HFF-Myc (cell line): ENCODE measurements at regions not wholly inside any gene's neighbourhood (a gene's known extent, or its start where the extent isn't known, plus 50 kb on each side); places are given as distances from the start of the nearest gene placed in this dataset.

Source experiments
- DNase-seq: peaks from one replicate; pipeline ENCODE4 v3.0.0-alpha.2; 2011; ENCODE audit warnings: low read depth; ENCODE audit errors: extremely low read depth
- H3K4me3 ChIP-seq: replicated peaks from 2 replicates; pipeline ENCODE4 v1.5.1; 2011; ENCODE audit warnings: low read depth, mild to moderate bottlenecking, control low read depth, low read length
- CTCF ChIP-seq: IDR thresholded peaks from 2 replicates; pipeline ENCODE4 v1.5.1; 2012; ENCODE audit warnings: mild to moderate bottlenecking, low read depth, low read length, control low read depth; ENCODE audit errors: missing control alignments

DNA sequence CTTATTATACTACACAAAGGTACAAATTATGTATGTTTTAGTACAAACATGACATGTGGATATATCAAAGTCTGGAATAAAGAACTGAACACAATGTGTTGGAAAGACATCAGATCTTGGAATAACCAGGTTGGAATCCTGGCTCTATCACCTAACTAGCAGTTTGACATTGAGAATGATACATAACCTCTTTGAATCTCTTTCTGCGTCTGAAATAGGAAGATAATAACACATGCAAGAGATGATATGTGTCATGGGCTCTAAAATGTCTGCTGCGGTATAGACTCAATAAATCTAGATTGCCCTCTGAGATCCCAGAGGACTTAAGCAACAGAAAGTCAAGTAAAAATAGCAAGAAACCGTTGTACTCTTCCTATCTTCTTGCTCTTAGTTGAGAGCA lies 66.8 kb upstream of the CCN2 start:
- DNase-seq: no peak
- TF ChIP-seq CTCF: no peak
- no peak overlapping the region for H3K4me3 ChIP-seq

DNA sequence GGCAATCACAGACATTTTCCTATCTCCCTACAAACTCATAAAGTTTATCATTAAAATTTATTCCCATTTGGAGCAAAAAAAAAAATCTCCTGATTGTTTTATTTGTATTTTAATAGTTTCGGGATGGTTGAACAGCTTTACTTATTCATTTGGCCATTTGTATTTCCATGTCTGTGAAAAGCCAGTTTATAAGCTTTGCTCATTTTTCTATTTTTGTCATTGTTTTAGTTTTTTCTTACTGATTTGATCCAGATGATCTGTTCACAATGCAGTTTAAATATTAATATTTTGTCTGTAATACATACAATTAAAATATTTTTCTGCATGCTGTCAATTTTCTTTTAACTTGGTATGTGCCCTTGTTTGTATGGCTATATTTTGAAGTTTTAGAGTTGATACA lies 65.2 kb upstream of the CCN2 start:
- H3K4me3 ChIP-seq: no peak overlapping the region
- no peak for TF ChIP-seq CTCF

DNA sequence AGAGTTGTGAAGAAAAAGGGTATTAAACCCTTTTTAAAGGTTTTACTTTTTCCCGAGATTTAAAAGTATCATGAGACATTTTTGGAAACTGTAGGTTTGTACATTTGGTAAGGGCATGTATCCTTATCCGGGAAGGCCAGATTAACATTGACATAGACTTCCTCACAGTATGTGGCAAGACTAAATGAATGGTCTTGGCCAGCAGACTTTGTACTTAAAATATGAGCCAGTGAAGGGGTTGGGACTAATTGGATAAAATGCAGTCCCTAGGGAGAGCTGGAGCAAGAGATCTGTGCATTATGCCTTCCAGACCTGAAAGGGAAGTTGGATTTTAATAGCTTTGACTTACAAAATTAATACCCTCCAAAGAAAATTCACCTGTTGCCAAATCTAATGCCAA lies 60.4 kb upstream of the CCN2 start:
- no peak for DNase-seq

More for the DNA sequence above, 65.2 kb upstream of the CCN2 start:
- DNase-seq: no peak

GRCh38 chr6:132009175-132009574 lies 58.0 kb upstream of the CCN2 start:
- no peak for TF ChIP-seq CTCF
- no peak overlapping the region for H3K4me3 ChIP-seq
- DNase-seq: no peak

More for the DNA sequence above, 60.4 kb upstream of the CCN2 start:
- H3K4me3 ChIP-seq: no peak overlapping the region
- no peak for TF ChIP-seq CTCF

DNA sequence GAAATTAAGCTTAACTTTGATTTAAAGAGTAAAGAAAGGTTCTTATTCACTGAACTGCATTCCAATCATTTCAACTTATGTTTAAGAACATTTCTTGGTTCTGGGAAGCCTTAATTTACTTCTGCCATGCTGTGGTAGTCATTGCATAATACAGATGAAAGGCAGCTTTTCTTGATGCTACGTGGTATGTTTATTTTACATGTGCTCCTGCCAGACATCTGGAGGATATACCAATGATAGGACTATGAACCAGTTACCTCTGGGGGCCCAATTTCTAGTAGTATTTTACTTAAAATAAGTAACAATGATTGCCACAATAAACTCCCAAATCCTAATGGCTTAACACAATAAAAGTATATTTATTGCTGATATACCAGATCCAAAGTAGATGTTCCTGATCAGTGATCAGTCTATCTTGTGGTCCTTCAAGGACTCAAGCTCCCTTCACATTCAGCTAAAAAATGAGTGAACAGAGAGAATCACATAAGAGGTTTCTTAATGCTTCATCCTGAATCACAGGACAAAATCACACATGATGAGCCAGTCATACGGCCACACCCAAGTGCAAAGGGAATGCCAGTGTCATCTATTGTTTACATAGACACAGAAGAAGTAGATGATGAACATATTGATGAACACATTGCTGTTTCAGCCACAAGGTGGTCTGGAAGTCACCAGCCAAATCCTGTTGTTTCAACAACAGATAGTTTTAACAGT lies 56.5 kb upstream of the CCN2 start:
- no peak for TF ChIP-seq CTCF
- H3K4me3 ChIP-seq: no peak overlapping the region
- no peak for DNase-seq

DNA sequence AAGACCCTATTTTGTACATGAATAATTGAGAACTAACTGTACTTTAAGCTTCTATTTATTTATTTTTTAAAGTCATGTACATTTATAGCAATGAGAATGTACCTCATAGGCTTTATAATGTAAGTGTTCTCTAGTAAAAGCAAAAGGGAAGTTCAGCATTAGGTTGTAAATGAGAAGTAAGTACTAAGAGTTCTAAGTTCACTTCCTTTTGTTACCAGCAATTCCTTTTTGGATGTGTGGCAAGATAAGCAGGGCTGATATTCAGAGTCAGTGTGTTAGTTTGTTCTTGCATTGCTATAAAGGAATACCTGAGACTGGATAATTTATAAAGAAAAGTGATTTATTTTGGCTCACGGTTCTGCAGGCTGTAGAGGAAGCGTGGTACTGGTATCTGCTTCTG lies 54.0 kb upstream of the CCN2 start:
- H3K4me3 ChIP-seq: no peak overlapping the region
- no peak for DNase-seq
- TF ChIP-seq CTCF: no peak

DNA sequence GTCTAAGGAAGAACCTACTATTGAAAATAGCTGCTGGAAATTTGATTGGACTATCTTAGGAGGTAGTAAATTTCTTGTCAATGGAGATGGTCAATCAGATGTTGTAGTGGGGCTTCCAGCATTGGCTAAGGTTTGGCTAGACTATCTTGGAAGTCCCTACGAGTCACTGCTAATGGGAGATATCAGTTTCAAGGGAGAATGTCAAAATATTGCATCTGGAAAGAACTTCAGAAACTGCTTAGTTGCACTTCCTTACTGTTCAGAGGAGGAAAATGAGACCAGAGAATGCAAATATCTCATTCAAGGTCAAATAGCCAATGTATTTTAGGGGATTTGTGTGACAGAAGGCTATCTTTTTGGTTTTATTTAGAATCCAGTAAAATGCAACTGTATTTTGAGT lies 53.5 kb upstream of the CCN2 start:
- no peak for DNase-seq
- no peak for TF ChIP-seq CTCF
- no peak overlapping the region for H3K4me3 ChIP-seq
